Kidney (tissue), 13 donors: ENCODE measurements at regions not wholly inside any gene's neighbourhood (a gene's known extent, or its start where the extent isn't known, plus 50 kb on each side); places are given as distances from the start of the nearest gene placed in this dataset.
A peak's percentile ranks its signal among the peaks of the same experiment; 100 is the strongest.

Experiments used
- DNase-seq, 5 donors: peaks; one replicate each; pipeline ENCODE4 v3.0.0-alpha.2; 2013 to 2020
- FAIRE-seq: peaks from 2 replicates; lab custom pipeline; 2012; peaks lifted over from hg19 to GRCh38; lab: Jason Lieb, UNC
- H3K27ac ChIP-seq, 2 donors: one replicate each; pipeline ENCODE4 v1.7.0; 2013; ENCODE audit warnings: low read depth in 2 of 2, low read length in 2 of 2, inconsistent platforms in 1 of 2
- H3K27me3 ChIP-seq: one replicate; pipeline ENCODE4 v1.7.1; 2013; ENCODE audit warnings: low read length, inconsistent platforms; ENCODE audit not compliant: control insufficient read depth, insufficient read depth
- H3K36me3 ChIP-seq, 3 donors: one replicate each; pipeline versions ENCODE4 v1.7.0 to v1.7.1; 2013; ENCODE audit warnings: low read length in 3 of 3, control low read depth in 1 of 3, inconsistent platforms in 1 of 3; ENCODE audit not compliant: insufficient read depth in 3 of 3, control insufficient read depth in 2 of 3
- H3K4me1 ChIP-seq, 3 donors: one replicate each; pipeline versions ENCODE4 v1.7.0 to v1.7.1; 2013; ENCODE audit warnings: low read length in 3 of 3, inconsistent platforms in 1 of 3, low read depth in 1 of 3; ENCODE audit not compliant: control insufficient read depth in 2 of 3, insufficient read depth in 2 of 3
- H3K4me3 ChIP-seq, 3 donors: one replicate each; pipeline versions ENCODE4 v1.7.0 to v1.8.1; 2013; ENCODE audit warnings: low read length in 3 of 3, control low read depth in 1 of 3, inconsistent platforms in 1 of 3
- H3K9ac ChIP-seq, 3 donors: one replicate each; pipeline versions ENCODE4 v1.7.0 to v1.7.1; 2013; ENCODE audit warnings: low read length in 3 of 3, control low read depth in 1 of 3, inconsistent platforms in 1 of 3
- H3K9me3 ChIP-seq, 3 donors: one replicate each; pipeline versions ENCODE4 v1.7.0 to v1.7.1; 2013; ENCODE audit warnings: low read length in 3 of 3, control low read depth in 1 of 3, inconsistent platforms in 1 of 3; ENCODE audit not compliant: control insufficient read depth in 2 of 3, insufficient read depth in 1 of 3
- CTCF ChIP-seq: IDR thresholded peaks from 3 replicates; pipeline ENCODE4 v1.5.1; 2012; ENCODE audit warnings: mild to moderate bottlenecking, moderate library complexity, borderline replicate concordance; ENCODE audit not compliant: insufficient read depth; ENCODE audit errors: extremely low read depth
- intact Hi-C: fragments of 100-400 bp; cut with DNase I; formaldehyde crosslinking; loops from one replicate; pipeline ENCODE4 v1.11.1; 2022
- donor health status: control.
- donor health status: control.
- donor health status: control.
- donor health status: control.
- donor health status: control.
- donor health status: DM: yes; HTN: yes; CAD: no.
- donor health status: Normal renal cell carcinoma (clear cell type).

GRCh38 chr1:185376840-185377635 lies 60.0 kb upstream of the IVNS1ABP start:
- Histone ChIP-seq H3K27ac (no peak overlapping the region), H3K4me3 (no peak overlapping the region), H3K4me1 (no peaks in the 10 kb centered on the region), H3K27me3 (no peaks in the 10 kb centered on the region), H3K36me3 (no peaks in the 10 kb centered on the region), H3K9ac (no peak overlapping the region), H3K9me3 (no peaks in the 10 kb centered on the region)
- FAIRE-seq = no peak
- intact Hi-C loops = no loop called here
- TF ChIP-seq CTCF = no peak
- no peak for DNase-seq

GRCh38 chr1:185376288-185376687 lies 59.2 kb upstream of the IVNS1ABP start:
- H3K36me3 ChIP-seq = no peaks in the 10 kb centered on the region
- no peak overlapping the region for H3K4me3 ChIP-seq
- no peaks in the 10 kb centered on the region for H3K27me3 ChIP-seq
- no peak overlapping the region for H3K9ac ChIP-seq
- TF ChIP-seq CTCF = no peak
- H3K4me1 ChIP-seq = no peaks in the 10 kb centered on the region
- no peaks in the 10 kb centered on the region for H3K9me3 ChIP-seq
- H3K27ac ChIP-seq = no peak overlapping the region
- intact Hi-C loops = no loop called here
- no peak for FAIRE-seq
- peak in 2 of 5 donors; percentile 25 to 40 for DNase-seq

GRCh38 chr1:185375583-185375982 lies 58.5 kb upstream of the IVNS1ABP start:
- no peak for TF ChIP-seq CTCF
- Histone ChIP-seq H3K4me1 (no peaks in the 10 kb centered on the region), H3K36me3 (no peaks in the 10 kb centered on the region), H3K27me3 (no peaks in the 10 kb centered on the region), H3K27ac (no peak overlapping the region), H3K9ac (no peak overlapping the region), H3K9me3 (no peaks in the 10 kb centered on the region), H3K4me3 (no peak overlapping the region)
- intact Hi-C loops = no loop called here
- FAIRE-seq (no peak), DNase-seq (peak in 3 of 5 donors; percentile 39 to 60 (median 50))
